Stomach (tissue), 8 donors: ENCODE measurements at regions not wholly inside any gene's neighbourhood (a gene's known extent, or its start where the extent isn't known, plus 50 kb on each side); places are given as distances from the start of the nearest gene placed in this dataset.

ENCODE experiments used
- DNase-seq, 2 donors: peaks; one replicate each; pipeline versions ENCODE4 v3.0.0 to v3.0.0-alpha.2; 2013 to 2019
- H3K27ac ChIP-seq, 5 donors: fragments of 200-600 bp in 4 of 5; sonication (generic) in 4 of 5; one replicate each; pipeline ENCODE4 v1.5.1; 2013 to 2019; ENCODE audit warnings: mild to moderate bottlenecking in 1 of 5, moderate library complexity in 1 of 5
- H3K27me3 ChIP-seq, 3 donors: fragments of 200-600 bp; sonication (generic); one replicate each; pipeline ENCODE4 v1.5.1; 2017 to 2019; ENCODE audit warnings: mixed run types in 1 of 3
- H3K36me3 ChIP-seq, 4 donors: fragments of 200-600 bp; sonication (generic); 1 replicate in 3 of 4; 2 replicates in 1 of 4; pipeline ENCODE4 v1.5.1; 2016 to 2019
- H3K4me1 ChIP-seq, 4 donors: fragments of 200-600 bp; sonication (generic); one replicate each; pipeline ENCODE4 v1.5.1; 2016 to 2019
- H3K4me3 ChIP-seq, 4 donors: fragments of 200-600 bp; sonication (generic) in 3 of 4; one replicate each; pipeline ENCODE4 v1.5.1; 2016 to 2019; ENCODE audit warnings: mild to moderate bottlenecking in 1 of 4
- H3K9me3 ChIP-seq, 4 donors: fragments of 200-600 bp; sonication (generic); one replicate each; pipeline ENCODE4 v1.5.1; 2016 to 2019
- EP300 ChIP-seq: sonication (generic); formaldehyde crosslinking; IDR thresholded peaks from one replicate; pipeline ENCODE4 v1.6.1; 2017; ENCODE audit warnings: antibody characterized with exemption
- POLR2A ChIP-seq, 4 donors: fragments of 450-650 bp; IDR thresholded peaks; one replicate each; pipeline ENCODE4 v1.6.1; 2016; ENCODE audit warnings: antibody characterized with exemption in 4 of 4, control low read depth in 2 of 4, mild to moderate bottlenecking in 1 of 4, moderate library complexity in 1 of 4
- POLR2AphosphoS5 ChIP-seq, 3 donors: sonication (generic); formaldehyde crosslinking; IDR thresholded peaks; one replicate each; pipeline ENCODE4 v1.6.1; 2016; ENCODE audit warnings: antibody characterized with exemption in 3 of 3
- WGBS, 5 donors: extraction: QIAGEN DNeasy Blood & Tissue Kit in 3 of 5; methylation state at CpG; one replicate each; pipeline versions ENCODE4 v1.1.5 to v1.1.7; 2013 to 2018; 5-methylcytosine and 5-hydroxymethylcytosine counted together
- intact Hi-C: fragments of 100-400 bp; cut with DNase I; formaldehyde crosslinking; loops from one replicate; pipeline ENCODE4 v1.15.1; 2023; ENCODE audit warnings: low total_unique reads
- TF ChIP-seq, protein P1 (sequence below), 7 experiments: fragments of 450-650 bp in 4 of 7; fragments of 200-600 bp in 3 of 7; sonication (generic) in 3 of 7; IDR thresholded peaks; one replicate each; pipeline ENCODE4 v1.5.1; 2016 to 2019; ENCODE audit warnings: antibody characterized with exemption in 7 of 7, control low read depth in 2 of 7, mild to moderate bottlenecking in 1 of 7
- donor health status: healthy with polysubstance abuse.
- donor health status: Bipolar disorder and iron deficiency.
- donor health status: healthy.

GRCh38 chr3:157931517-157931916 is 174.7 kb downstream of the SHOX2 start:
- Histone ChIP-seq H3K9me3 (no peaks in the 10 kb centered on the region), H3K36me3 (no peaks in the 10 kb centered on the region), H3K27me3 (no peaks in the 10 kb centered on the region), H3K27ac (no peak overlapping the region), H3K4me3 (no peak overlapping the region), H3K4me1 (no peaks in the 10 kb centered on the region)
- TF ChIP-seq POLR2A (IDR thresholded peaks at IDR 0.05): no peak
- TF ChIP-seq, protein P1, sequence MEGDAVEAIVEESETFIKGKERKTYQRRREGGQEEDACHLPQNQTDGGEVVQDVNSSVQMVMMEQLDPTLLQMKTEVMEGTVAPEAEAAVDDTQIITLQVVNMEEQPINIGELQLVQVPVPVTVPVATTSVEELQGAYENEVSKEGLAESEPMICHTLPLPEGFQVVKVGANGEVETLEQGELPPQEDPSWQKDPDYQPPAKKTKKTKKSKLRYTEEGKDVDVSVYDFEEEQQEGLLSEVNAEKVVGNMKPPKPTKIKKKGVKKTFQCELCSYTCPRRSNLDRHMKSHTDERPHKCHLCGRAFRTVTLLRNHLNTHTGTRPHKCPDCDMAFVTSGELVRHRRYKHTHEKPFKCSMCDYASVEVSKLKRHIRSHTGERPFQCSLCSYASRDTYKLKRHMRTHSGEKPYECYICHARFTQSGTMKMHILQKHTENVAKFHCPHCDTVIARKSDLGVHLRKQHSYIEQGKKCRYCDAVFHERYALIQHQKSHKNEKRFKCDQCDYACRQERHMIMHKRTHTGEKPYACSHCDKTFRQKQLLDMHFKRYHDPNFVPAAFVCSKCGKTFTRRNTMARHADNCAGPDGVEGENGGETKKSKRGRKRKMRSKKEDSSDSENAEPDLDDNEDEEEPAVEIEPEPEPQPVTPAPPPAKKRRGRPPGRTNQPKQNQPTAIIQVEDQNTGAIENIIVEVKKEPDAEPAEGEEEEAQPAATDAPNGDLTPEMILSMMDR (IDR thresholded peaks at IDR 0.05): no peak
- no peak for TF ChIP-seq POLR2AphosphoS5 (IDR thresholded peaks at IDR 0.05)
- TF ChIP-seq EP300: no peak
- no peak for DNase-seq
- 52 to 81% (median 69%) methylated on average over 6 of the region's 6 CpGs for WGBS, 5 donors
- intact Hi-C loops: no loop called here

- H3K36me3 ChIP-seq: no peaks in the 10 kb centered on the region
- 44 to 65% (median 49%) methylated on average over 4 of the region's 4 CpGs for WGBS, 5 donors
- no peak overlapping the region for H3K27ac ChIP-seq
- intact Hi-C loops: no loop called here
- H3K27me3 ChIP-seq: no peaks in the 10 kb centered on the region
- no peak for TF ChIP-seq POLR2A (IDR thresholded peaks at IDR 0.05)
- TF ChIP-seq, protein P1 (IDR thresholded peaks at IDR 0.05): no peak
- no peak for TF ChIP-seq EP300
- TF ChIP-seq POLR2AphosphoS5 (IDR thresholded peaks at IDR 0.05): no peak
- H3K4me3 ChIP-seq: no peak overlapping the region
- H3K4me1 ChIP-seq: no peaks in the 10 kb centered on the region
- no peak for DNase-seq
- H3K9me3 ChIP-seq: no peaks in the 10 kb centered on the region
Observed at GRCh38 chr3:157930000-157930780, 176.0 kb downstream of the SHOX2 start.

DNA sequence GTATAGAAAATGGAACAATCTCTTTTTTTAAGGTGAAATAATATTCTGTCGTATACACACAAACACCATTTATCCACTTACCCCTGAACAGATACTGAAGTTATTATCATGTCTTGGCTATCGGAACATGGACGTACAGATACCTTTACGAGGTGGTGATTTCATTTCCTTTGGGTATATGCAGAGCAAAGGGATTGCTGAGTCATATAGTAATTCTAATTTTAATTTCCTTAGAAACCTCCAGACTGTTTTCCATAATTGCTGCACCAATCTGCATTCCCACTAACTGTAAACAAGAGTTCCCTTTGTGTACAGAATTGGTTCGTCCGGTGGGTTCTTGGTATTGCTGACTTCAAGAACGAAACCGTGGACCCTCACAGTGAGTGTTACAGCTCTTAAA is 179.4 kb downstream of the SHOX2 start:
- Histone ChIP-seq H3K27me3 (no peaks in the 10 kb centered on the region), H3K4me3 (no peak overlapping the region), H3K27ac (no peak overlapping the region), H3K36me3 (no peaks in the 10 kb centered on the region), H3K4me1 (no peaks in the 10 kb centered on the region), H3K9me3 (no peaks in the 10 kb centered on the region)
- TF ChIP-seq EP300 (no peak), POLR2AphosphoS5 (IDR thresholded peaks at IDR 0.05) (no peak), POLR2A (IDR thresholded peaks at IDR 0.05) (no peak)
- TF ChIP-seq, protein P1 (IDR thresholded peaks at IDR 0.05): no peak
- WGBS, 5 donors: 77 to 91% (median 86%) methylated on average over 8 of the region's 8 CpGs
- intact Hi-C loops: no loop called here
- DNase-seq: no peak

DNA sequence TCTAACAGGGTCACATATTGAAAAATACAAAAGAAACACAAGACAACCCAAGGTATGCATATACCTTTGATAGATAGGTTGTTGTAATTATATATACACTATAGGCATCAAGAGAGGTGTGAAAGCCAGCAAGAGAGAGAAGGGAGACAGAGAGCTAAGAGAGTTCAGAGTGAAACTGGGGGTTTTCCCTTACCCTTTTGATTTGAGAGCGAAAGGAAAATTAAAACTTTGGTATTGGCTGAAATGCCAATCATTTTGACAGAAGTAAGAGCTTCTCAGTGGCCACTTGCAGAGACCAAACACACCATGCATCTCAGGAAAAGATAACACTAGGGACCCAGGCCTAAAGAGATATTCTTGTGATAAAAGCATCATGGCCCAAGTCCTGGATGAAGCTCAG is 183.6 kb downstream of the SHOX2 start:
- TF ChIP-seq POLR2AphosphoS5 (IDR thresholded peaks at IDR 0.05): no peak
- no peak for TF ChIP-seq POLR2A (IDR thresholded peaks at IDR 0.05)
- TF ChIP-seq EP300: no peak
- Histone ChIP-seq H3K27me3 (no peaks in the 10 kb centered on the region), H3K9me3 (no peaks in the 10 kb centered on the region), H3K27ac (no peak overlapping the region), H3K4me3 (no peak overlapping the region), H3K4me1 (no peaks in the 10 kb centered on the region), H3K36me3 (no peaks in the 10 kb centered on the region)
- intact Hi-C loops: no loop called here
- no peak for DNase-seq
- 78 to 90% (median 86%) methylated on average over 1 of the region's 1 CpG for WGBS, 5 donors

- no peak for DNase-seq
- intact Hi-C loops: no loop called here
- Histone ChIP-seq H3K36me3 (no peaks in the 10 kb centered on the region), H3K27ac (no peak overlapping the region), H3K9me3 (no peaks in the 10 kb centered on the region), H3K4me1 (no peaks in the 10 kb centered on the region), H3K4me3 (no peak overlapping the region), H3K27me3 (no peaks in the 10 kb centered on the region)
- TF ChIP-seq EP300: no peak
- no peak for TF ChIP-seq POLR2AphosphoS5 (IDR thresholded peaks at IDR 0.05)
- TF ChIP-seq, protein P1 (IDR thresholded peaks at IDR 0.05): no peak
- TF ChIP-seq POLR2A (IDR thresholded peaks at IDR 0.05): no peak
- 56 to 71% (median 58%) methylated on average over 3 of the region's 3 CpGs for WGBS, 5 donors
Observed at GRCh38 chr3:157921811-157922210, 184.4 kb downstream of the SHOX2 start.
